ENCODE measurements at regions not wholly inside any gene's neighbourhood (a gene's known extent, or its start where the extent isn't known, plus 50 kb on each side); places are given as distances from the start of the nearest gene placed in this dataset.

- Histone ChIP-seq H3K79me2 (ENCODE audit: low read depth) (no peaks in the 10 kb centered on the region), H3K27ac (no peak overlapping the region), H3F3A (ENCODE audit: insufficient read depth, low read depth) (no peaks in the 10 kb centered on the region), H3K27me3 (ENCODE audit: insufficient read depth, low read depth) (no peaks in the 10 kb centered on the region), H3K4me1 (replicated peaks; ENCODE audit: insufficient read depth) (no peaks in the 10 kb centered on the region), H4K20me1 (ENCODE audit: insufficient read depth) (no peaks in the 10 kb centered on the region), H3K9me2 (ENCODE audit: insufficient read depth) (no peaks in the 10 kb centered on the region), H3K36me3 (ENCODE audit: low read depth) (no peaks in the 10 kb centered on the region), H3K4me2 (no peak overlapping the region), H3K4me3 (no peak overlapping the region), H2AFZ (no peak overlapping the region), H3K9me3 (ENCODE audit: insufficient read depth, low read depth) (no peaks in the 10 kb centered on the region; the same call in 1 of the 2 replicates)
- CTCF ChIA-PET, result no interaction called here
- no TSS peak for BruUV-seq (replicated peaks)
- POLR2A ChIA-PET (ENCODE audit: unreplicated experiment), result no interaction called here
- DNase-seq, result no peak
- intact Hi-C loops (cut with micrococcal nuclease; ENCODE audit: unreplicated experiment), result no loop called here
- no peak for TF ChIP-seq EZH2 (IDR thresholded peaks at IDR 0.05; ENCODE audit: low read depth)
- TF ChIP-seq CTCF (conservative IDR thresholded peaks at IDR 0.05), result no peak
Observed at GRCh38 chr3:177322881-177323280, 125.6 kb upstream of the TBL1XR1 start.

GRCh38 chr3:177329854-177330253 lies 132.6 kb upstream of the TBL1XR1 start:
- ChIA-PET CTCF (interaction anchor here (0.6 kb wide), 1 partner anchor 1892 kb away, joined by 4 read pairs; no protein-coding TSS in a partner anchor), POLR2A (ENCODE audit: unreplicated experiment) (no interaction called here)
- no peak for TF ChIP-seq EZH2 (IDR thresholded peaks at IDR 0.05; ENCODE audit: low read depth)
- TF ChIP-seq CTCF (conservative IDR thresholded peaks at IDR 0.05), result no peak
- no TSS peak for BruUV-seq (replicated peaks)
- no peak overlapping the region for H3K4me2 ChIP-seq
- H3K9me2 ChIP-seq (ENCODE audit: insufficient read depth), result no peaks in the 10 kb centered on the region
- no peak for DNase-seq
- H3F3A ChIP-seq (ENCODE audit: insufficient read depth, low read depth), result no peaks in the 10 kb centered on the region
- no peak overlapping the region for H2AFZ ChIP-seq
- H3K9me3 ChIP-seq (ENCODE audit: insufficient read depth, low read depth), result no peaks in the 10 kb centered on the region
- H3K27me3 ChIP-seq (ENCODE audit: insufficient read depth, low read depth), result no peaks in the 10 kb centered on the region
- no peaks in the 10 kb centered on the region for H3K36me3 ChIP-seq (ENCODE audit: low read depth)
- peaks cover 10% of the 10 kb centered on the region for H3K4me1 ChIP-seq (replicated peaks; ENCODE audit: insufficient read depth)
- no peaks in the 10 kb centered on the region for H4K20me1 ChIP-seq (ENCODE audit: insufficient read depth)
- H3K4me3 ChIP-seq, result no peak overlapping the region
- H3K79me2 ChIP-seq (ENCODE audit: low read depth), result no peaks in the 10 kb centered on the region
- intact Hi-C loops (cut with micrococcal nuclease; ENCODE audit: unreplicated experiment), result no loop called here
- no peak overlapping the region for H3K27ac ChIP-seq

- TF ChIP-seq EZH2 (IDR thresholded peaks at IDR 0.05; ENCODE audit: low read depth) (no peak), CTCF (conservative IDR thresholded peaks at IDR 0.05) (no peak)
- no TSS peak for BruUV-seq (replicated peaks)
- Histone ChIP-seq H3K79me2 (ENCODE audit: low read depth) (no peaks in the 10 kb centered on the region), H3K27ac (no peak overlapping the region), H2AFZ (no peak overlapping the region), H3K4me3 (no peak overlapping the region), H3K27me3 (ENCODE audit: insufficient read depth, low read depth) (no peaks in the 10 kb centered on the region), H3K9me2 (ENCODE audit: insufficient read depth) (no peaks in the 10 kb centered on the region), H3K36me3 (ENCODE audit: low read depth) (no peaks in the 10 kb centered on the region), H4K20me1 (ENCODE audit: insufficient read depth) (no peaks in the 10 kb centered on the region), H3K4me2 (no peak overlapping the region), H3F3A (ENCODE audit: insufficient read depth, low read depth) (peaks cover 1% of the 10 kb centered on the region; the same call in 1 of the 2 replicates), H3K9me3 (ENCODE audit: insufficient read depth, low read depth) (no peaks in the 10 kb centered on the region), H3K4me1 (replicated peaks; ENCODE audit: insufficient read depth) (peaks cover 19% of the 10 kb centered on the region)
- DNase-seq, result no peak
- ChIA-PET CTCF (no interaction called here), POLR2A (ENCODE audit: unreplicated experiment) (no interaction called here)
- intact Hi-C loops (cut with micrococcal nuclease; ENCODE audit: unreplicated experiment), result no loop called here
Observed at GRCh38 chr3:177330779-177331178, 133.5 kb upstream of the TBL1XR1 start.

Data from PC-9 (cell line).